Panc1 (cell line): ENCODE measurements at regions not wholly inside any gene's neighbourhood (a gene's known extent, or its start where the extent isn't known, plus 50 kb on each side); places are given as distances from the start of the nearest gene placed in this dataset.
"Not testable (repeated sequence)": the region's sequence is repeated elsewhere in the genome, so short reads cannot be mapped to it uniquely, and the experiment has no call there.

Experiments
- ATAC-seq: fragments of 200-7000 bp; cut with Tn5 transposase; 2 replicates; pipeline ENCODE4 v1.9.1; 2020; ENCODE audit warnings: mild to moderate bottlenecking, moderate library complexity
- BruUV-seq: library from RNA; stranded (reverse); fragments of 400-500 nt; replicated peaks from 2 replicates; lab custom pipeline; 2021; lab: Mats Ljungman, UMichigan
- CTCF ChIA-PET: fragments of 300-600 bp; sonication (Branson Sonifier 250); formaldehyde crosslinking; loops from one replicate; lab custom pipeline; 2022; ENCODE audit warnings: antibody characterized with exemption; lab: Charles Lee
- POLR2A ChIA-PET: fragments of 300-600 bp; sonication (Branson Sonifier 250); formaldehyde crosslinking; loops from one replicate; lab custom pipeline; 2022; ENCODE audit warnings: antibody characterized with exemption; lab: Charles Lee
- DNase-seq: peaks from one replicate; pipeline ENCODE4 v3.0.0-alpha.2; 2010; ENCODE audit warnings: low read depth, low spot score
- H3K27ac ChIP-seq: 2 replicates; pipeline ENCODE4 v1.5.1; 2011; ENCODE audit warnings: mild to moderate bottlenecking, low read length, inconsistent platforms
- H3K27me3 ChIP-seq: fragments of 200-500 bp; sonication (Bioruptor generic); 2 replicates; pipeline ENCODE4 v1.6.0; 2014; ENCODE audit warnings: low read length, inconsistent platforms; ENCODE audit not compliant: control insufficient read depth, insufficient read depth
- H3K36me3 ChIP-seq: fragments of 200-500 bp; sonication (Bioruptor generic); 2 replicates; pipeline ENCODE4 v1.5.1; 2014; ENCODE audit warnings: inconsistent platforms, mild to moderate bottlenecking, low read length, moderate library complexity; ENCODE audit not compliant: control insufficient read depth, insufficient read depth
- H3K4me1 ChIP-seq: 2 replicates; pipeline ENCODE4 v1.5.1; 2011; ENCODE audit warnings: inconsistent platforms, mild to moderate bottlenecking, low read length, moderate library complexity; ENCODE audit not compliant: control insufficient read depth, insufficient read depth
- H3K4me3 ChIP-seq, 2 experiments: 2 replicates each; pipeline ENCODE4 v1.5.1; 2011 to 2012; ENCODE audit warnings: low read depth in 2 of 2, low read length in 2 of 2, mild to moderate bottlenecking in 2 of 2, inconsistent platforms in 1 of 2, moderate library complexity in 1 of 2
- H3K9me3 ChIP-seq: fragments of 200-500 bp; sonication (Bioruptor generic); 2 replicates; pipeline ENCODE4 v1.5.1; 2014; ENCODE audit warnings: low read depth, mild to moderate bottlenecking, inconsistent platforms, low read length, moderate library complexity; ENCODE audit not compliant: control insufficient read depth, insufficient read depth
- in situ Hi-C: cut with HindIII; loops from 2 replicates; pipeline ENCODE4 v1.10.0; 2016; ENCODE audit warnings: low sequenced_read_pairs, low pct_unique_long_range_greater_than_20kb
- intact Hi-C: fragments of 100-400 bp; cut with micrococcal nuclease; formaldehyde crosslinking; loops from one replicate; pipeline ENCODE4 v1.10.0; 2022; ENCODE audit not compliant: unreplicated experiment

- in situ Hi-C loops, BruUV-seq, intact Hi-C loops, ATAC-seq, H3K27me3 ChIP-seq, H3K36me3 ChIP-seq, POLR2A ChIA-PET, H3K4me3 ChIP-seq, CTCF ChIA-PET, H3K9me3 ChIP-seq, DNase-seq, H3K27ac ChIP-seq, H3K4me1 ChIP-seq: not testable (repeated sequence)
Observed at GRCh38 chr18:969311-969710, 64.6 kb downstream of the ADCYAP1 start.

- intact Hi-C loops, in situ Hi-C loops, H3K27ac ChIP-seq, H3K27me3 ChIP-seq, CTCF ChIA-PET, DNase-seq, POLR2A ChIA-PET, H3K4me1 ChIP-seq, ATAC-seq, BruUV-seq, H3K4me3 ChIP-seq, H3K36me3 ChIP-seq, H3K9me3 ChIP-seq: not testable (repeated sequence)
Observed at GRCh38 chr18:974606-975005, 69.9 kb downstream of the ADCYAP1 start.

GRCh38 chr18:976393-977128 is 71.9 kb downstream of the ADCYAP1 start:
- POLR2A ChIA-PET, intact Hi-C loops, H3K4me3 ChIP-seq, H3K27me3 ChIP-seq, in situ Hi-C loops, H3K27ac ChIP-seq, CTCF ChIA-PET, DNase-seq, ATAC-seq, BruUV-seq, H3K4me1 ChIP-seq, H3K9me3 ChIP-seq, H3K36me3 ChIP-seq: not testable (repeated sequence)

GRCh38 chr18:977327-977726 is 72.7 kb downstream of the ADCYAP1 start:
- DNase-seq, in situ Hi-C loops, CTCF ChIA-PET, POLR2A ChIA-PET, intact Hi-C loops, ATAC-seq, H3K36me3 ChIP-seq, H3K4me3 ChIP-seq, H3K27me3 ChIP-seq, H3K27ac ChIP-seq, H3K9me3 ChIP-seq, BruUV-seq, H3K4me1 ChIP-seq: not testable (repeated sequence)

GRCh38 chr18:977732-978131 is 73.1 kb downstream of the ADCYAP1 start:
- intact Hi-C loops, H3K9me3 ChIP-seq, ATAC-seq, DNase-seq, H3K36me3 ChIP-seq, H3K4me3 ChIP-seq, POLR2A ChIA-PET, H3K27me3 ChIP-seq, in situ Hi-C loops, BruUV-seq, CTCF ChIA-PET, H3K27ac ChIP-seq, H3K4me1 ChIP-seq: not testable (repeated sequence)
